Chondrocyte (in vitro differentiated cells): ENCODE measurements at regions not wholly inside any gene's neighbourhood (a gene's known extent, or its start where the extent isn't known, plus 50 kb on each side); places are given as distances from the start of the nearest gene placed in this dataset.
"Not testable (repeated sequence)": the region's sequence is repeated elsewhere in the genome, so short reads cannot be mapped to it uniquely, and the experiment has no call there.

Experiments
- DNase-seq: peaks from one replicate; pipeline ENCODE4 v3.0.0; 2021; ENCODE audit warnings: mixed read lengths, low spot score
- H3K27ac Mint-ChIP-seq: one replicate; pipeline ENCODE4 v1.8.0; 2021; ENCODE audit warnings: mild to moderate bottlenecking, moderate library complexity, mixed read lengths; ENCODE audit not compliant: unreplicated experiment
- H3K27me3 Mint-ChIP-seq: 2 replicates; pipeline ENCODE4 v1.8.0; 2021; ENCODE audit warnings: low read depth, mixed read lengths
- H3K36me3 Mint-ChIP-seq: 2 replicates; pipeline ENCODE4 v1.8.0; 2021; ENCODE audit warnings: low read depth, mixed read lengths
- H3K4me1 Mint-ChIP-seq: 2 replicates; pipeline ENCODE4 v1.8.0; 2021; ENCODE audit warnings: low read depth, mild to moderate bottlenecking, mixed read lengths
- H3K4me3 Mint-ChIP-seq: one replicate; pipeline ENCODE4 v1.8.0; 2021; ENCODE audit warnings: mild to moderate bottlenecking, moderate library complexity, mixed read lengths; ENCODE audit not compliant: unreplicated experiment
- H3K9me3 Mint-ChIP-seq: 2 replicates; pipeline ENCODE4 v1.8.0; 2021; ENCODE audit warnings: low read depth, mixed read lengths
- CTCF ChIP-seq: fragments of 200-600 bp; sonication (generic); IDR thresholded peaks from 2 replicates; pipeline ENCODE4 v1.5.0; 2021; ENCODE audit warnings: antibody characterized with exemption, mild to moderate bottlenecking, moderate library complexity

- Mint-ChIP-seq H3K27me3 (no peaks in the 10 kb centered on the region), H3K27ac (no peak overlapping the region), H3K4me1 (no peaks in the 10 kb centered on the region), H3K4me3 (no peak overlapping the region), H3K36me3 (no peaks in the 10 kb centered on the region), H3K9me3 (peaks cover 8% of the 10 kb centered on the region)
- no peak for TF ChIP-seq CTCF
- DNase-seq, result no peak
These were observed 1001.0 kb downstream of the VRK1 start for GRCh38 chr14:97798176-97798575.

GRCh38 chr14:97802430-97803373 is 1005.5 kb downstream of the VRK1 start:
- no peak overlapping the region for H3K27ac Mint-ChIP-seq
- no peak for DNase-seq
- peaks cover 14% of the 10 kb centered on the region for H3K9me3 Mint-ChIP-seq
- no peak overlapping the region for H3K4me3 Mint-ChIP-seq
- no peaks in the 10 kb centered on the region for H3K4me1 Mint-ChIP-seq
- no peaks in the 10 kb centered on the region for H3K27me3 Mint-ChIP-seq
- no peaks in the 10 kb centered on the region for H3K36me3 Mint-ChIP-seq
- no peak for TF ChIP-seq CTCF

GRCh38 chr14:97804056-97804455 is 1006.9 kb downstream of the VRK1 start:
- Mint-ChIP-seq H3K36me3 (no peaks in the 10 kb centered on the region), H3K9me3 (peaks cover 14% of the 10 kb centered on the region), H3K4me3 (no peak overlapping the region), H3K27ac (no peak overlapping the region), H3K4me1 (no peaks in the 10 kb centered on the region), H3K27me3 (no peaks in the 10 kb centered on the region)
- TF ChIP-seq CTCF, result no peak
- no peak for DNase-seq

GRCh38 chr14:97806891-97807290 is 1009.7 kb downstream of the VRK1 start:
- H3K27me3 Mint-ChIP-seq, result no peaks in the 10 kb centered on the region
- H3K27ac Mint-ChIP-seq, result no peak overlapping the region
- H3K4me3 Mint-ChIP-seq, result no peak overlapping the region
- no peak for TF ChIP-seq CTCF
- peaks cover 22% of the 10 kb centered on the region for H3K9me3 Mint-ChIP-seq
- DNase-seq, result no peak
- no peaks in the 10 kb centered on the region for H3K36me3 Mint-ChIP-seq
- no peaks in the 10 kb centered on the region for H3K4me1 Mint-ChIP-seq

- not testable (repeated sequence) for H3K4me1 Mint-ChIP-seq, DNase-seq, H3K27ac Mint-ChIP-seq, H3K36me3 Mint-ChIP-seq, H3K4me3 Mint-ChIP-seq, H3K27me3 Mint-ChIP-seq
- peaks cover 11% of the 10 kb centered on the region for H3K9me3 Mint-ChIP-seq
These were observed 1011.4 kb downstream of the VRK1 start for GRCh38 chr14:97808541-97808940.

- Mint-ChIP-seq H3K27ac (no peak overlapping the region), H3K27me3 (no peaks in the 10 kb centered on the region), H3K4me3 (no peak overlapping the region), H3K9me3 (peaks cover 23% of the 10 kb centered on the region), H3K4me1 (no peaks in the 10 kb centered on the region), H3K36me3 (no peaks in the 10 kb centered on the region)
- TF ChIP-seq CTCF, result no peak
- no peak for DNase-seq
These were observed 1016.4 kb downstream of the VRK1 start for GRCh38 chr14:97813556-97813955.
